PC-3 (cell line): ENCODE measurements at regions not wholly inside any gene's neighbourhood (a gene's known extent, or its start where the extent isn't known, plus 50 kb on each side); places are given as distances from the start of the nearest gene placed in this dataset.

Experiments used
- ATAC-seq: fragments of 200-7000 bp; cut with Tn5 transposase; 2 replicates; pipeline ENCODE4 v1.9.1; 2020; ENCODE audit warnings: mild to moderate bottlenecking, moderate library complexity
- BruUV-seq: library from RNA; stranded (reverse); fragments of 400-500 nt; replicated peaks from 2 replicates; lab custom pipeline; 2021; lab: Mats Ljungman, UMichigan
- CTCF ChIA-PET: fragments of 300-600 bp; sonication (Branson Sonifier 250); formaldehyde crosslinking; loops from one replicate; lab custom pipeline; 2022; ENCODE audit warnings: antibody characterized with exemption; lab: Charles Lee
- POLR2A ChIA-PET: fragments of 300-600 bp; sonication (Branson Sonifier 250); formaldehyde crosslinking; loops from one replicate; lab custom pipeline; 2022; ENCODE audit warnings: antibody characterized with exemption; ENCODE audit not compliant: unreplicated experiment; lab: Charles Lee
- DNase-seq: peaks from one replicate; pipeline ENCODE4 v3.0.0-alpha.2; 2015
- H2AFZ ChIP-seq: fragments of 300-600 bp; sonication (generic); 2 replicates; pipeline ENCODE4 v1.6.0; 2016; ENCODE audit warnings: antibody characterized with exemption, low read length
- H3F3A ChIP-seq: fragments of 300-600 bp; sonication (generic); one replicate; pipeline ENCODE4 v1.6.0; 2017; ENCODE audit warnings: antibody characterized with exemption, low read length, control low read depth, mild to moderate bottlenecking; ENCODE audit not compliant: unreplicated experiment
- H3K27ac ChIP-seq: fragments of 300-600 bp; sonication (generic); 2 replicates; pipeline ENCODE4 v1.5.1; 2016; ENCODE audit warnings: mild to moderate bottlenecking, low read length
- H3K27me3 ChIP-seq: fragments of 300-600 bp; sonication (generic); 2 replicates; pipeline ENCODE4 v1.6.1; 2016; ENCODE audit warnings: low read length, mixed read lengths
- H3K36me3 ChIP-seq: fragments of 300-600 bp; sonication (generic); 2 replicates; pipeline ENCODE4 v1.6.1; 2016; ENCODE audit warnings: low read depth, mixed run types, low read length, mixed read lengths
- H3K4me1 ChIP-seq: fragments of 300-600 bp; sonication (generic); 2 replicates; pipeline ENCODE4 v1.5.1; 2016; ENCODE audit warnings: low read length; ENCODE audit not compliant: insufficient read depth
- H3K4me2 ChIP-seq: fragments of 300-600 bp; sonication (generic); 2 replicates; pipeline ENCODE4 v1.6.0; 2016; ENCODE audit warnings: low read length
- H3K4me3 ChIP-seq: fragments of 300-600 bp; sonication (generic); 2 replicates; pipeline ENCODE4 v1.5.1; 2016; ENCODE audit warnings: mild to moderate bottlenecking, low read length, mixed read lengths
- H3K79me2 ChIP-seq: fragments of 300-600 bp; sonication (generic); 2 replicates; pipeline ENCODE4 v1.6.1; 2017; ENCODE audit warnings: low read length, mixed read lengths
- H3K9ac ChIP-seq: fragments of 300-600 bp; sonication (generic); 2 replicates; pipeline ENCODE4 v1.6.0; 2016; ENCODE audit warnings: mild to moderate bottlenecking, low read length
- H3K9me2 ChIP-seq: fragments of 300-600 bp; sonication (generic); replicated peaks from 2 replicates; pipeline ENCODE4 v1.6.1; 2016; ENCODE audit warnings: mixed run types, low read length, mixed read lengths
- H3K9me3 ChIP-seq: fragments of 300-600 bp; sonication (generic); 2 replicates; pipeline ENCODE4 v1.6.1; 2016; ENCODE audit warnings: low read length, mixed read lengths
- H4K20me1 ChIP-seq: fragments of 300-600 bp; sonication (generic); 2 replicates; pipeline ENCODE4 v1.6.1; 2016; ENCODE audit warnings: low read length, mixed read lengths
- EZH2 ChIP-seq: fragments of 300-600 bp; sonication (generic); IDR thresholded peaks from one replicate; pipeline ENCODE4 v1.6.1; 2017; ENCODE audit warnings: antibody characterized with exemption, mild to moderate bottlenecking, low read length; ENCODE audit not compliant: unreplicated experiment
- EZH2phosphoT487 ChIP-seq: fragments of 300-600 bp; sonication (generic); IDR thresholded peaks from 2 replicates; pipeline ENCODE4 v1.6.1; 2018; ENCODE audit warnings: mild to moderate bottlenecking, antibody characterized with exemption, low read length, borderline replicate concordance
- intact Hi-C: fragments of 100-400 bp; cut with micrococcal nuclease; formaldehyde crosslinking; loops from 2 replicates; pipeline ENCODE4 v1.9.0; 2023
- TF ChIP-seq, protein P1 (sequence below): fragments of 300-600 bp; sonication (generic); conservative IDR thresholded peaks from 2 replicates; pipeline ENCODE4 v1.5.1; 2017; ENCODE audit warnings: antibody characterized with exemption, low read depth, mild to moderate bottlenecking, low read length

DNA sequence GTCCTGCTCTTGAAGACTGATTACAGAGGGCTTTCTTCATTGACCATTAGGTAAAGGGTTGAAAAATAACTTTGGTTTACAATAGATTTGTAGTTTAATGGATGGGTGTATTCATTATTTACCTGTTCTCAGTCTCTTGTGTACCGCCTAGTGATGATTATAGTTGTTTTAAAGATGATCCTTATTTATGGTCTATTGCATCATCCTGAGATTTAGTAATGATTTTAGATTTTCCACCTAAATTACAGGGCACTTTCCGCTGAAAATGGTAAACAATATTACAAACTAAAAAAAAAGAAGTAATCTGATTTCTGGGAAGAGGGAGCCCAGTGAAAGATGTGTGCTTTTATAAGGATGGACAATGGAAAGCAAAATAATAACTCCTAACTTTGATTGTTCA, 78.4 kb upstream of the TMEM33 start:
- no TSS peak for BruUV-seq
- Histone ChIP-seq H3K4me3 (no peak overlapping the region), H3K9ac (no peak overlapping the region), H3K36me3 (no peaks in the 10 kb centered on the region), H3K27ac (no peak overlapping the region), H3K4me2 (no peak overlapping the region), H3K79me2 (no peaks in the 10 kb centered on the region), H2AFZ (no peak overlapping the region), H3K27me3 (peaks cover 34% of the 10 kb centered on the region), H3K9me3 (no peaks in the 10 kb centered on the region), H3F3A (no peaks in the 10 kb centered on the region), H3K4me1 (peaks cover 4% of the 10 kb centered on the region; the same call in 1 of the 2 replicates), H4K20me1 (no peaks in the 10 kb centered on the region), H3K9me2 (no peaks in the 10 kb centered on the region)
- no peak for TF ChIP-seq EZH2
- TF ChIP-seq EZH2phosphoT487, result no peak
- TF ChIP-seq, protein P1, sequence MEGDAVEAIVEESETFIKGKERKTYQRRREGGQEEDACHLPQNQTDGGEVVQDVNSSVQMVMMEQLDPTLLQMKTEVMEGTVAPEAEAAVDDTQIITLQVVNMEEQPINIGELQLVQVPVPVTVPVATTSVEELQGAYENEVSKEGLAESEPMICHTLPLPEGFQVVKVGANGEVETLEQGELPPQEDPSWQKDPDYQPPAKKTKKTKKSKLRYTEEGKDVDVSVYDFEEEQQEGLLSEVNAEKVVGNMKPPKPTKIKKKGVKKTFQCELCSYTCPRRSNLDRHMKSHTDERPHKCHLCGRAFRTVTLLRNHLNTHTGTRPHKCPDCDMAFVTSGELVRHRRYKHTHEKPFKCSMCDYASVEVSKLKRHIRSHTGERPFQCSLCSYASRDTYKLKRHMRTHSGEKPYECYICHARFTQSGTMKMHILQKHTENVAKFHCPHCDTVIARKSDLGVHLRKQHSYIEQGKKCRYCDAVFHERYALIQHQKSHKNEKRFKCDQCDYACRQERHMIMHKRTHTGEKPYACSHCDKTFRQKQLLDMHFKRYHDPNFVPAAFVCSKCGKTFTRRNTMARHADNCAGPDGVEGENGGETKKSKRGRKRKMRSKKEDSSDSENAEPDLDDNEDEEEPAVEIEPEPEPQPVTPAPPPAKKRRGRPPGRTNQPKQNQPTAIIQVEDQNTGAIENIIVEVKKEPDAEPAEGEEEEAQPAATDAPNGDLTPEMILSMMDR, result no peak
- no peak for ATAC-seq
- CTCF ChIA-PET, result no interaction called here
- POLR2A ChIA-PET, result no interaction called here
- intact Hi-C loops, result no loop called here
- no peak for DNase-seq

DNA sequence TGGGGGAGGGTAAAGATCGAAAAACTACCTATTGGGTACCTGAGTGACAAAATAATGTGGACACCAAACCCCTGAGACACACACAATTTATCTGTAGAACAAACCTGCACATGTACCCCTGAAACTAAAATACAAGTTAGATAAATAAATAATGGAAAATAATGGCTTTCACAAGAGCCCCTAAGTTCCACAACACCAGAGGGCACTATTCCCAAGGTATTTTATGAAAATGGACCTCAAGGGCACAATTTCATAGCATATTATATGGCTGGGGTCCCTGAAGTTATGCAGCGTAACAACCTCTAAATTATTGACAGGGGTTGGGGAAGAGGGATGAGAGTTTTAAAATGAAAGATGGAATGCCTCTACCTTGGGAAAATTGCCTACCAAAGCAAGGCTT, 81.3 kb upstream of the TMEM33 start:
- POLR2A ChIA-PET, result no interaction called here
- no TSS peak for BruUV-seq
- H3F3A ChIP-seq, result no peaks in the 10 kb centered on the region
- intact Hi-C loops, result no loop called here
- no peaks in the 10 kb centered on the region for H3K9me3 ChIP-seq
- no peak overlapping the region for H3K9ac ChIP-seq
- peaks cover 17% of the 10 kb centered on the region for H3K27me3 ChIP-seq
- no peaks in the 10 kb centered on the region for H3K36me3 ChIP-seq
- no peaks in the 10 kb centered on the region for H3K9me2 ChIP-seq
- TF ChIP-seq EZH2 (no peak), EZH2phosphoT487 (no peak)
- TF ChIP-seq, protein P1, result peak; percentile 52
- H2AFZ ChIP-seq, result no peak overlapping the region
- no peak overlapping the region for H3K27ac ChIP-seq
- H3K79me2 ChIP-seq, result no peaks in the 10 kb centered on the region
- DNase-seq (peak; percentile 33), ATAC-seq (no peak)
- CTCF ChIA-PET, result no interaction called here
- H3K4me2 ChIP-seq, result no peak overlapping the region
- no peak overlapping the region for H3K4me3 ChIP-seq
- peaks cover 4% of the 10 kb centered on the region; the same call in 1 of the 2 replicates for H3K4me1 ChIP-seq
- no peaks in the 10 kb centered on the region for H4K20me1 ChIP-seq

DNA sequence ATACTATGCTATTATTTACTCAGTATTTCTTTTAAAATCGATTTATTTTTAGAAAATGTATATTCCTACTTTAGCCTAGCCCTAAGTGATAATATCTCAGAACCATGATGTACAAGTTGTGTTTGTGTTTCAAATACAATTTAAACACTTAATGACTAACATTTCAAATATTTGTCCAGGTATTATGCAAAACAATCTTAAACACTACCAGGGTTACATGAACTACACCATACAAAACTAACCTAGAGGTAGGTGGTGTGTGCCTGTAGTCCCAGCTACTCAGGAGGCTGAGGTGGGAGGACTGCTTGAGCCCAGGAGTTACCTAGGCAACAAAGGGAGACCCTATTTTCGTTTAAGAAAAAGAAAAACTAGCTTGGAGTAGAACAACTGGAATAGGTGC, 83.0 kb upstream of the TMEM33 start:
- intact Hi-C loops, result no loop called here
- no peaks in the 10 kb centered on the region for H3K27me3 ChIP-seq
- no peak overlapping the region for H3K27ac ChIP-seq
- POLR2A ChIA-PET, result no interaction called here
- no peaks in the 10 kb centered on the region for H3F3A ChIP-seq
- ATAC-seq (no peak), DNase-seq (peak; percentile 26)
- no TSS peak for BruUV-seq
- H2AFZ ChIP-seq, result no peak overlapping the region
- H3K4me3 ChIP-seq, result no peak overlapping the region
- no peak overlapping the region for H3K4me2 ChIP-seq
- H3K9me3 ChIP-seq, result no peaks in the 10 kb centered on the region
- CTCF ChIA-PET, result no interaction called here
- TF ChIP-seq EZH2phosphoT487 (no peak), EZH2 (no peak)
- TF ChIP-seq, protein P1, result no peak
- no peak overlapping the region for H3K9ac ChIP-seq
- H3K4me1 ChIP-seq, result peaks cover 13% of the 10 kb centered on the region; the same call in 1 of the 2 replicates
- no peaks in the 10 kb centered on the region for H4K20me1 ChIP-seq
- H3K36me3 ChIP-seq, result no peaks in the 10 kb centered on the region
- no peaks in the 10 kb centered on the region for H3K79me2 ChIP-seq
- H3K9me2 ChIP-seq, result no peaks in the 10 kb centered on the region
